IMR-90 (cell line): ENCODE measurements at regions not wholly inside any gene's neighbourhood (a gene's known extent, or its start where the extent isn't known, plus 50 kb on each side); places are given as distances from the start of the nearest gene placed in this dataset.

Experiments
- ATAC-seq: fragments of 200-7000 bp; cut with Tn5 transposase; 2 replicates; pipeline ENCODE4 v1.9.1; 2020; ENCODE audit warnings: low read depth, mild to moderate bottlenecking, moderate library complexity
- BruUV-seq: library from RNA; stranded (reverse); fragments of 400-500 nt; replicated peaks from 2 replicates; lab custom pipeline; 2021; lab: Mats Ljungman, UMichigan
- CTCF ChIA-PET: fragments of 300-600 bp; formaldehyde crosslinking; extraction: SDS; loops from one replicate; lab custom pipeline; 2021; ENCODE audit warnings: antibody characterized with exemption; lab: Yijun Ruan, JAX
- POLR2A ChIA-PET: fragments of 300-600 bp; sonication (Branson Sonifier 250); formaldehyde crosslinking; loops from one replicate; lab custom pipeline; 2022; ENCODE audit warnings: antibody characterized with exemption; ENCODE audit not compliant: unreplicated experiment; lab: Charles Lee
- DNase-seq: peaks from one replicate; pipeline ENCODE4 v3.0.0; 2013
- H2AFZ ChIP-seq: replicated peaks from 2 replicates; pipeline ENCODE3; 2013; ENCODE audit warnings: low read length, mild to moderate bottlenecking; ENCODE audit not compliant: poor library complexity
- H2AK5ac ChIP-seq: 2 replicates; pipeline ENCODE4 v1.6.1; 2013; ENCODE audit warnings: low read depth, low read length, inconsistent platforms
- H2AK9ac ChIP-seq: replicated peaks from 2 replicates; pipeline ENCODE3; 2013; ENCODE audit warnings: mild to moderate bottlenecking, low read depth, low read length, moderate library complexity; ENCODE audit not compliant: poor library complexity
- H2BK120ac ChIP-seq: 2 replicates; pipeline ENCODE4 v1.6.1; 2013; ENCODE audit warnings: low read depth, low read length, inconsistent platforms
- H2BK15ac ChIP-seq: 3 replicates; pipeline ENCODE4 v1.6.1; 2013; ENCODE audit warnings: low read depth, low read length, inconsistent platforms
- H2BK20ac ChIP-seq: 2 replicates; pipeline ENCODE4 v1.6.1; 2013; ENCODE audit warnings: low read depth, mild to moderate bottlenecking, inconsistent platforms, low read length, moderate library complexity
- H2BK5ac ChIP-seq: 2 replicates; pipeline ENCODE4 v1.6.1; 2013; ENCODE audit warnings: mild to moderate bottlenecking, low read depth, low read length, inconsistent platforms; ENCODE audit not compliant: poor library complexity, severe bottlenecking
- H3K14ac ChIP-seq: replicated peaks from 2 replicates; pipeline ENCODE4 v1.6.1; 2013; ENCODE audit warnings: low read depth, low read length, inconsistent platforms
- H3K18ac ChIP-seq: 2 replicates; pipeline ENCODE4 v1.6.1; 2013; ENCODE audit warnings: low read depth, low read length, control low read depth
- H3K23ac ChIP-seq: 2 replicates; pipeline ENCODE4 v1.6.1; 2013; ENCODE audit warnings: low read depth, low read length, inconsistent platforms
- H3K27ac ChIP-seq: 2 replicates; pipeline ENCODE4 v1.5.1; 2013; ENCODE audit warnings: mild to moderate bottlenecking, control low read depth, low read length; ENCODE audit not compliant: insufficient read depth
- H3K27me3 ChIP-seq: 2 replicates; pipeline ENCODE4 v1.6.1; 2013; ENCODE audit warnings: low read length; ENCODE audit not compliant: control insufficient read depth, insufficient read depth
- H3K36me3 ChIP-seq: 2 replicates; pipeline ENCODE4 v1.6.1; 2013; ENCODE audit warnings: low read length, mixed read lengths; ENCODE audit not compliant: control insufficient read depth, insufficient read depth
- H3K4ac ChIP-seq: 2 replicates; pipeline ENCODE4 v1.6.1; 2013; ENCODE audit warnings: low read depth, low read length, inconsistent platforms
- H3K4me1 ChIP-seq: 2 replicates; pipeline ENCODE4 v1.6.1; 2013; ENCODE audit warnings: low read length, mixed read lengths; ENCODE audit not compliant: control insufficient read depth, insufficient read depth
- H3K4me2 ChIP-seq: 2 replicates; pipeline ENCODE4 v1.6.1; 2013; ENCODE audit warnings: low read depth, mild to moderate bottlenecking, control low read depth, low read length, moderate library complexity
- H3K4me3 ChIP-seq: 2 replicates; pipeline ENCODE4 v1.5.1; 2013; ENCODE audit warnings: low read depth, mild to moderate bottlenecking, control low read depth, low read length, moderate library complexity; ENCODE audit not compliant: insufficient read depth
- H3K56ac ChIP-seq: 2 replicates; pipeline ENCODE4 v1.6.1; 2013; ENCODE audit warnings: low read length, inconsistent platforms; ENCODE audit not compliant: insufficient read depth; ENCODE audit errors: extremely low read depth
- H3K79me1 ChIP-seq, 2 experiments: 2 replicates each; pipeline ENCODE4 v1.6.1; 2013; ENCODE audit warnings: low read length in 2 of 2, inconsistent platforms in 1 of 2, low read depth in 1 of 2
- H3K9ac ChIP-seq: 2 replicates; pipeline ENCODE4 v1.6.1; 2013; ENCODE audit warnings: low read depth, low read length, control low read depth
- H3K9me1 ChIP-seq: 2 replicates; pipeline ENCODE4 v1.6.1; 2013; ENCODE audit warnings: low read length, inconsistent platforms; ENCODE audit not compliant: insufficient read depth
- H3K9me3 ChIP-seq: 2 replicates; pipeline ENCODE4 v1.6.1; 2013; ENCODE audit warnings: low read length; ENCODE audit not compliant: control insufficient read depth, insufficient read depth
- H4K20me1 ChIP-seq: 2 replicates; pipeline ENCODE4 v1.6.1; 2013; ENCODE audit warnings: low read length, inconsistent platforms; ENCODE audit not compliant: insufficient read depth
- H4K5ac ChIP-seq: 2 replicates; pipeline ENCODE4 v1.6.1; 2013; ENCODE audit warnings: mild to moderate bottlenecking, low read depth, low read length, control low read depth
- H4K8ac ChIP-seq, 2 experiments: 2 replicates each; pipeline ENCODE4 v1.6.1; 2013; ENCODE audit warnings: low read depth in 2 of 2, low read length in 2 of 2, control low read depth in 1 of 2, inconsistent platforms in 1 of 2
- H4K91ac ChIP-seq: 2 replicates; pipeline ENCODE4 v1.6.1; 2013; ENCODE audit warnings: low read depth, low read length, inconsistent platforms; ENCODE audit not compliant: insufficient read depth
- SMC3 ChIP-seq: fragments of 150-350 bp; IDR thresholded peaks from 2 replicates; pipeline ENCODE4 v1.6.1; 2016; ENCODE audit warnings: low read depth, mild to moderate bottlenecking, antibody characterized with exemption, low read length, moderate library complexity
- WGBS, 2 experiments: methylation state at CpG; one replicate each; pipeline versions ENCODE4 v1.1.5 to v1.1.7; 2013; ENCODE audit warnings: missing lambda C conversion rate in 2 of 2; ENCODE audit not compliant: insufficient read length in 1 of 2; ENCODE audit errors: extremely low coverage in 2 of 2; 5-methylcytosine and 5-hydroxymethylcytosine counted together
- dilution Hi-C: fragments of 300-500 bp; cut with HindIII; formaldehyde crosslinking; loops from one replicate; pipeline ENCODE4 v1.14.3; 2018; ENCODE audit warnings: low sequenced_read_pairs; ENCODE audit not compliant: unreplicated experiment
- in situ Hi-C: fragments of 300-500 bp; cut with MboI; formaldehyde crosslinking; loops from 3 replicates; pipeline ENCODE4 v1.14.3; 2019; ENCODE audit warnings: low sequenced_read_pairs, inconsistent platforms, mixed read lengths
- intact Hi-C: fragments of 100-400 bp; cut with micrococcal nuclease; formaldehyde crosslinking; loops from 2 replicates; pipeline ENCODE4 v1.10.0; 2022
- TF ChIP-seq, protein P1 (sequence below): fragments of 150-350 bp; IDR thresholded peaks from 2 replicates; pipeline ENCODE4 v1.6.1; 2016; ENCODE audit warnings: low read depth, mild to moderate bottlenecking, low read length, moderate library complexity, borderline replicate concordance

DNA sequence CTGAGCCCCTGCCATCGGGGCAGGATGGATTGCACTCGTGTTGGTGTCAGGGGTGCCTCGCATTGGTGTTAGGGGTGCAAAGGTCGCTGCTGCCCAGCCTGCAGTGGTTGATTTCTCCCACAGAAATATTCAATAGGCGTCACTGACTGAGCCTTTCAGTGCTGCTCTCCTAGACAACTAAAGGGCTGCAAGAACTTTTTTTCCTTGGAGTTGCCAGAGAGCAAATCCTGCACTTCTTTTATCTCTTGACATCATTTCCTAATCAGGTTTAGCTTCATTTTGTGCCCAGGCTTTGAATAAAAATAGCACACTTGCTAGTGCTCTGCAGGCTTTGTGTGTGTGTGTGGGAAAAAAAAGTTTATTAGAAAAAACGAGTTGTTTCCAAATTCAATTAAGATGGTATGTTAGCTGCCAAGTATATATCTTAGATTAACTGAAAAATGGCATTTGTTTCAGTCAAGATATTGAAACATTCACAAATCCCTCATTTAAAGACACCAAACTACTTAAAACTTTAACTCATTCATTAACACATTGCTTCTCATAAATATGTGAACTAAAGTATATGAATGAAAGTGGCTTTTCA lies 125.6 kb downstream of the SOCS6 start:
- Histone ChIP-seq H4K91ac (no peak overlapping the region), H2BK120ac (no peak overlapping the region), H3K18ac (no peak overlapping the region), H2BK15ac (no peak overlapping the region), H3K4ac (no peak overlapping the region), H3K4me3 (no peak overlapping the region), H3K36me3 (no peaks in the 10 kb centered on the region), H4K20me1 (no peaks in the 10 kb centered on the region), H4K8ac (no peak overlapping the region), H3K9me1 (peaks cover 12% of the 10 kb centered on the region; the same call in 1 of the 2 replicates), H3K9me3 (no peaks in the 10 kb centered on the region), H3K9ac (no peak overlapping the region), H2BK5ac (no peak overlapping the region), H2AK5ac (no peak overlapping the region), H3K27me3 (no peaks in the 10 kb centered on the region), H3K4me1 (peaks cover 10% of the 10 kb centered on the region), H2BK20ac (no peak overlapping the region), H3K27ac (no peak overlapping the region), H2AFZ (peak overlapping the region; percentile 25), H3K23ac (no peak overlapping the region), H4K5ac (no peak overlapping the region), H3K14ac (no peak overlapping the region), H2AK9ac (no peak overlapping the region), H3K4me2 (no peak overlapping the region), H3K79me1 (no peaks in the 10 kb centered on the region; a peak in 1 of 4 replicates), H3K56ac (no peak overlapping the region)
- POLR2A ChIA-PET, result no interaction called here
- CTCF ChIA-PET, result interaction anchor here (0.8 kb wide), 1 partner anchor 63 kb away, joined by 3 read pairs; no protein-coding TSS in a partner anchor
- TF ChIP-seq SMC3, result no peak
- TF ChIP-seq, protein P1, sequence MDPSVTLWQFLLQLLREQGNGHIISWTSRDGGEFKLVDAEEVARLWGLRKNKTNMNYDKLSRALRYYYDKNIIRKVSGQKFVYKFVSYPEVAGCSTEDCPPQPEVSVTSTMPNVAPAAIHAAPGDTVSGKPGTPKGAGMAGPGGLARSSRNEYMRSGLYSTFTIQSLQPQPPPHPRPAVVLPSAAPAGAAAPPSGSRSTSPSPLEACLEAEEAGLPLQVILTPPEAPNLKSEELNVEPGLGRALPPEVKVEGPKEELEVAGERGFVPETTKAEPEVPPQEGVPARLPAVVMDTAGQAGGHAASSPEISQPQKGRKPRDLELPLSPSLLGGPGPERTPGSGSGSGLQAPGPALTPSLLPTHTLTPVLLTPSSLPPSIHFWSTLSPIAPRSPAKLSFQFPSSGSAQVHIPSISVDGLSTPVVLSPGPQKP, result no peak
- dilution Hi-C loops, result no loop called here
- no TSS peak for BruUV-seq
- in situ Hi-C loops, result no loop called here
- 71% methylated on average over 1 of the region's 6 CpGs; no CpG with 5 or more reads in 1 of the 2 experiments for WGBS, 2 experiments
- intact Hi-C loops, result no loop called here
- ATAC-seq (no peak), DNase-seq (no peak)
